Mesenchymal stem cell (in vitro differentiated cells and primary cell): ENCODE measurements at regions not wholly inside any gene's neighbourhood (a gene's known extent, or its start where the extent isn't known, plus 50 kb on each side); places are given as distances from the start of the nearest gene placed in this dataset.
A peak's percentile ranks its signal among the peaks of the same experiment; 100 is the strongest.
"Not testable (repeated sequence)": the region's sequence is repeated elsewhere in the genome, so short reads cannot be mapped to it uniquely, and the experiment has no call there.

Source experiments
- DNase-seq: peaks from one replicate; pipeline ENCODE4 v3.0.0-alpha.2; 2013
- H2AFZ ChIP-seq: one replicate; pipeline ENCODE4 v1.6.1; 2013; ENCODE audit warnings: low read depth, mild to moderate bottlenecking, control low read depth, inconsistent platforms, low read length, moderate library complexity
- H2AK5ac ChIP-seq: 2 replicates; pipeline ENCODE4 v1.6.1; 2013; ENCODE audit warnings: low read length, moderate library complexity, mild to moderate bottlenecking, inconsistent platforms; ENCODE audit not compliant: severe bottlenecking
- H2BK120ac ChIP-seq: one replicate; pipeline ENCODE4 v1.6.1; 2013; ENCODE audit warnings: low read depth, mild to moderate bottlenecking, inconsistent platforms, low read length, moderate library complexity
- H2BK12ac ChIP-seq, 2 experiments: one replicate each; pipeline ENCODE4 v1.6.1; 2013; ENCODE audit warnings: inconsistent platforms in 2 of 2, low read length in 2 of 2, mild to moderate bottlenecking in 2 of 2, moderate library complexity in 2 of 2, control low read depth in 1 of 2
- H2BK15ac ChIP-seq: one replicate; pipeline ENCODE4 v1.6.1; 2013; ENCODE audit warnings: mild to moderate bottlenecking, low read depth, inconsistent platforms; ENCODE audit not compliant: poor library complexity, severe bottlenecking
- H2BK5ac ChIP-seq: 2 replicates; pipeline ENCODE4 v1.6.1; 2013; ENCODE audit warnings: low read depth, mild to moderate bottlenecking, low read length, control low read depth, inconsistent platforms; ENCODE audit not compliant: poor library complexity, severe bottlenecking
- H3K14ac ChIP-seq, 2 experiments: one replicate each; pipeline ENCODE4 v1.6.1; 2013; ENCODE audit warnings: inconsistent platforms in 2 of 2, low read length in 2 of 2, control low read depth in 1 of 2, mild to moderate bottlenecking in 1 of 2, moderate library complexity in 1 of 2
- H3K18ac ChIP-seq, 2 experiments: one replicate each; pipeline ENCODE4 v1.6.1; 2013; ENCODE audit warnings: inconsistent platforms in 2 of 2, low read length in 2 of 2, control low read depth in 1 of 2, low read depth in 1 of 2, mild to moderate bottlenecking in 1 of 2
- H3K23ac ChIP-seq, 2 experiments: one replicate each; pipeline ENCODE4 v1.6.1; 2013; ENCODE audit warnings: inconsistent platforms in 2 of 2, low read length in 2 of 2, mild to moderate bottlenecking in 2 of 2, moderate library complexity in 2 of 2, control low read depth in 1 of 2
- H3K27ac ChIP-seq: 2 replicates; pipeline ENCODE4 v1.5.1; 2013; ENCODE audit warnings: mild to moderate bottlenecking, moderate library complexity, low read length, control low read depth, inconsistent platforms; ENCODE audit not compliant: poor library complexity, severe bottlenecking
- H3K27me3 ChIP-seq, 2 experiments: 2 replicates each; pipeline versions ENCODE4 v1.6.1 to v1.7.0; 2013; ENCODE audit warnings: low read length in 2 of 2, mild to moderate bottlenecking in 2 of 2, moderate library complexity in 2 of 2, control low read depth in 1 of 2, inconsistent platforms in 1 of 2; ENCODE audit not compliant: control insufficient read depth in 1 of 2, insufficient read depth in 1 of 2
- H3K36me3 ChIP-seq, 2 experiments: 2 replicates each; pipeline versions ENCODE4 v1.6.1 to v1.7.0; 2013; ENCODE audit warnings: low read length in 2 of 2, control low read depth in 1 of 2, inconsistent platforms in 1 of 2, low read depth in 1 of 2, mild to moderate bottlenecking in 1 of 2; ENCODE audit not compliant: insufficient read depth in 2 of 2, control insufficient read depth in 1 of 2
- H3K4ac ChIP-seq, 2 experiments: one replicate each; pipeline ENCODE4 v1.6.1; 2013; ENCODE audit warnings: inconsistent platforms in 2 of 2, low read length in 2 of 2, mild to moderate bottlenecking in 2 of 2, moderate library complexity in 2 of 2, control low read depth in 1 of 2, low read depth in 1 of 2
- H3K4me1 ChIP-seq: 2 replicates; pipeline ENCODE4 v1.6.1; 2013; ENCODE audit warnings: low read depth, low read length, control low read depth; ENCODE audit not compliant: control insufficient read depth, insufficient read depth
- H3K4me2 ChIP-seq: 2 replicates; pipeline ENCODE4 v1.6.1; 2013; ENCODE audit warnings: low read length, mild to moderate bottlenecking, inconsistent platforms; ENCODE audit not compliant: poor library complexity, severe bottlenecking
- H3K4me3 ChIP-seq, 2 experiments: 2 replicates each; pipeline versions ENCODE4 v1.5.1 to v1.7.0; 2013; ENCODE audit warnings: low read length in 2 of 2, mild to moderate bottlenecking in 2 of 2, control low read depth in 1 of 2, low read depth in 1 of 2; ENCODE audit not compliant: insufficient read depth in 1 of 2
- H3K79me1 ChIP-seq: replicated peaks from 2 replicates; pipeline ENCODE4 v1.6.1; 2013; ENCODE audit warnings: mild to moderate bottlenecking, control low read depth, low read length, inconsistent platforms; ENCODE audit not compliant: poor library complexity, severe bottlenecking
- H3K9ac ChIP-seq: 2 replicates; pipeline ENCODE4 v1.7.0; 2013; ENCODE audit warnings: mild to moderate bottlenecking, low read length, moderate library complexity
- H3K9me3 ChIP-seq: 2 replicates; pipeline ENCODE4 v1.7.0; 2013; ENCODE audit warnings: mild to moderate bottlenecking, low read length; ENCODE audit not compliant: control insufficient read depth
- H4K8ac ChIP-seq: one replicate; pipeline ENCODE4 v1.6.1; 2013; ENCODE audit warnings: inconsistent platforms, mild to moderate bottlenecking, low read length, moderate library complexity
- H4K91ac ChIP-seq: one replicate; pipeline ENCODE4 v1.6.1; 2013; ENCODE audit warnings: mild to moderate bottlenecking, low read length, inconsistent platforms
- WGBS: methylation state at CpG from one replicate; pipeline ENCODE4 v1.1.7; 2013; ENCODE audit warnings: mixed read lengths; 5-methylcytosine and 5-hydroxymethylcytosine counted together

DNA sequence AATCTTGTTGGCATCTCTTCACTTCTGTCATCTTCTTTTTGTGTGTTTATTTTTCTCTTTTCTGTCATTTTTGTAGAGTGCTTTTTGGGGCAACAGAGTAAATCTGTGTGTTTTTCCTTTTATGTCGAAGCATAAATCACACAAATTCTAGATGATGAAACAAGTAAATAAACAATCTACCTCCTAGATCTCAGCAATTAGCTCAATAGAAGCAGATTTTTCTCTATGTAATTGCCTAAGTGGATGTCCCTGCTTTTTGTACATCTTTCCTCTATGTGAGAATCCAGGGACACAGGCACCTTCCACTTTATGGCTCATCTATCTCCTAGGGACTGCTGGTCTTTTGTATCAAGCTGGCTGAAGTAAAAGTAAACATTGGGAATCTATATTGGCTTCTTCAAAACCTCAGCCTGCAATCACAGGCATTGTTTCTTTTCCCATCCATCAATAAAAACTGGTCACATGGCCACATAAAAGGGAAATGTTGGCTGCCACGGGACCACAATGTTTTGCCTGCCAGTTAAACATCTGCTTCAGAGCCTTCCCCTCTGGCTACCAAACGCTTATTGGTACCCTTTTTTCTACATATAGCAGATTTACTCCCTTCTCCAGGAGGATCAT is 323.8 kb downstream of the LMO7 start:
- Histone ChIP-seq H2BK120ac (no peak overlapping the region), H3K9ac (no peak overlapping the region), H3K27ac (no peak overlapping the region), H3K14ac (no peak overlapping the region), H3K23ac (no peak overlapping the region), H3K79me1 (no peaks in the 10 kb centered on the region), H3K4me3 (no peak overlapping the region), H2AFZ (no peak overlapping the region), H2AK5ac (no peak overlapping the region), H3K4ac (no peak overlapping the region), H2BK12ac (no peak overlapping the region), H3K27me3 (no peaks in the 10 kb centered on the region), H3K18ac (no peak overlapping the region), H3K36me3 (no peaks in the 10 kb centered on the region), H4K8ac (no peak overlapping the region), H3K4me2 (no peak overlapping the region), H3K9me3 (no peaks in the 10 kb centered on the region), H3K4me1 (no peaks in the 10 kb centered on the region), H2BK15ac (no peak overlapping the region), H4K91ac (no peak overlapping the region), H2BK5ac (no peak overlapping the region)
- WGBS, result 21% methylated on average over 2 of the region's 3 CpGs
- no peak for DNase-seq

DNA sequence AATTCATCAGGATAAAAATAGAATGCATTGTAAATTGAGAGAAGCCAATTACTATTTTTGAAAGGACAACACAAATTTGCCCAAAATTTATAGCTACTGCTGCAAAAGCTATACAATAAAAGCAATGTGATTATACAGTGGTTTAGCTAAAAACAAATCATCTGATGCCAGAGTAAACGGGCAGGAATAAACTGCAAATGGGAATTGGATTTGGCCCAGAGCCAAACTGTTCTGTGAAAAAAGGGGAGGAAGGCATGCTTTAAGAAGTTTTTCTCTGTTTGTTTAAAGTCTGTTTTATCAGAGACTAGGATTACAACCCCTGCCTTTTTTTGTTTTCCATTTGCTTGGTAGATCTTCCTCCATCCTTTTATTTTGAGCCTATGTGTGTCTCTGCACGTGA is 317.5 kb downstream of the LMO7 start:
- not testable (repeated sequence) for DNase-seq, H3K36me3 ChIP-seq, H2AK5ac ChIP-seq, H2BK120ac ChIP-seq, H3K4ac ChIP-seq, H3K9me3 ChIP-seq, H3K18ac ChIP-seq, H3K27me3 ChIP-seq, H3K4me1 ChIP-seq, H2BK5ac ChIP-seq, H3K14ac ChIP-seq, H2BK15ac ChIP-seq, H2BK12ac ChIP-seq, H3K79me1 ChIP-seq, H3K9ac ChIP-seq, H3K4me2 ChIP-seq, H3K23ac ChIP-seq, H2AFZ ChIP-seq, H4K91ac ChIP-seq, H3K27ac ChIP-seq, H3K4me3 ChIP-seq, H4K8ac ChIP-seq
- WGBS, result 77% methylated on average over 1 of the region's 2 CpGs

DNA sequence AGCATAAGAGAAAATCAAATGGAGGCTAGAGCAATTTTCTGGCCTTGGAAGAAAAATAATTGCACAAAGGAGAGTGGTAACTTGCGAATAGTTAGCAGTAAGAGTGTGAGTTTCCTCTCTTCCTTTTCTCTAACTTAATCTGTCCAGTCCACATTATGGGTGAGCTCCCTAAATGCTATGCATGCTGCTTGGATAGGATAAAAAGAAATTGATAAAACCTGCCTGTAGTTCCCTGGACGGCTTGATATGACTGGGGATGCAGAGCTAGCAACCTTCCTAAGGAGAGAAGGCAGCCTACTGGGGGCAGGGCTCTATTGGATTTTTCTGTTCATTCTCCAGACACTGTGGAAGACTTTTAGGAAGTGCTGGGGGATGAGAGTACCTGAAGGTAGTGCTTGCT is 311.3 kb downstream of the LMO7 start:
- DNase-seq, result no peak
- no peak overlapping the region for H2BK5ac ChIP-seq
- no peak overlapping the region for H3K27ac ChIP-seq
- no peaks in the 10 kb centered on the region for H3K27me3 ChIP-seq
- H2BK15ac ChIP-seq, result no peak overlapping the region
- no peak overlapping the region for H3K23ac ChIP-seq
- no peak overlapping the region for H3K9ac ChIP-seq
- H3K14ac ChIP-seq, result no peak overlapping the region
- no peaks in the 10 kb centered on the region for H3K36me3 ChIP-seq
- H3K4ac ChIP-seq, result no peak overlapping the region
- 93% methylated on average over 2 of the region's 2 CpGs for WGBS
- H2BK120ac ChIP-seq, result no peak overlapping the region
- no peak overlapping the region for H2BK12ac ChIP-seq
- no peaks in the 10 kb centered on the region for H3K4me1 ChIP-seq
- H4K8ac ChIP-seq, result no peak overlapping the region
- H3K79me1 ChIP-seq, result no peaks in the 10 kb centered on the region
- no peak overlapping the region for H3K4me3 ChIP-seq
- no peak overlapping the region for H3K4me2 ChIP-seq
- H3K18ac ChIP-seq, result no peak overlapping the region
- no peaks in the 10 kb centered on the region for H3K9me3 ChIP-seq
- H4K91ac ChIP-seq, result no peak overlapping the region
- no peak overlapping the region for H2AK5ac ChIP-seq
- H2AFZ ChIP-seq, result no peak overlapping the region

DNA sequence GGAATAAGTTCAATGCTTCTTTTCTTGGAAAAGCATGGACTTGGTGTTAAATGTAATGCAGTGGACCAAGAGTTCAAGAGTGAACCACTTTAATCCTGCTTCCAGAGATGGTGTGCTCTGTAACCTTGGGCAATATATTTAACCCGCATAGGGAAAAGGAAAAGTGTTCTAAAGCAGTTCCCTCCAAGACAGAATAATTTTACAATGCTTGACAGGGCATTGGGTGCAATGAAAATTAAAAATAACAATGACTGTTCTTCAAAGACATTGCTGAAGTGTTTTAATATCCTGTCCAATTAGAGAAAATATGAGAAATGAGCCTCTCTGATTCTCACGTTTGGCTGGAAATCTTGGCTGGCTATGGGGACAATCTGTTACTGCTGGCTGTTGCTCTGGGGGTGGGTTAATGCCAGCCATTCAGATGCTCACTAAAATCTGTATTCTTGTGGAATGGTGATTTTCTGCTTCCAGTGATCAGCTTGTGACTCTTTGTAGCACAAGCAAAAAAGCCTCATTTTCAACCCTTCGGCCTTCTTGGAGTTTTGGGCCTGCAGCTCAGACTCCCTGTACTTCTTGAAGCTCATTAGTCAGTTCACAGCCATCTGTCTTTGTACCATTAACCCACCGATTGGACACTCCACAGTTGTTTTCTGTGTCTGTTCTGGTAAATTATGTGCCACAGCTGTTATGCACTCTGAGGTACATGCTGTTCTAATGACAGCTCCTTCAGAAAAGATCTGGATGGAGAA is 310.6 kb downstream of the LMO7 start:
- 91% methylated on average over 4 of the region's 4 CpGs for WGBS
- no peak overlapping the region for H3K9ac ChIP-seq
- no peaks in the 10 kb centered on the region for H3K36me3 ChIP-seq
- DNase-seq, result no peak
- H4K91ac ChIP-seq, result no peak overlapping the region
- H2BK12ac ChIP-seq, result no peak overlapping the region
- H3K79me1 ChIP-seq, result no peaks in the 10 kb centered on the region
- no peak overlapping the region for H3K18ac ChIP-seq
- H3K9me3 ChIP-seq, result no peaks in the 10 kb centered on the region
- H3K4me1 ChIP-seq, result no peaks in the 10 kb centered on the region
- H3K27ac ChIP-seq, result no peak overlapping the region
- H4K8ac ChIP-seq, result peak overlapping the region; percentile 68
- H3K4me3 ChIP-seq, result no peak overlapping the region
- no peak overlapping the region for H2BK15ac ChIP-seq
- no peak overlapping the region for H3K23ac ChIP-seq
- no peak overlapping the region for H2BK120ac ChIP-seq
- no peak overlapping the region for H2AK5ac ChIP-seq
- no peak overlapping the region for H3K14ac ChIP-seq
- no peaks in the 10 kb centered on the region for H3K27me3 ChIP-seq
- no peak overlapping the region for H2AFZ ChIP-seq
- H2BK5ac ChIP-seq, result no peak overlapping the region
- no peak overlapping the region for H3K4me2 ChIP-seq
- no peak overlapping the region for H3K4ac ChIP-seq
